Liver (tissue), 8 donors: ENCODE measurements at regions not wholly inside any gene's neighbourhood (a gene's known extent, or its start where the extent isn't known, plus 50 kb on each side); places are given as distances from the start of the nearest gene placed in this dataset.

Experiments
- DNase-seq: peaks from one replicate; pipeline ENCODE4 v3.0.0-alpha.2; 2017; ENCODE audit warnings: low spot score
- H3K27ac ChIP-seq, 2 donors: one replicate each; pipeline ENCODE4 v1.7.0; 2013; ENCODE audit warnings: inconsistent platforms in 2 of 2, low read length in 2 of 2, control low read depth in 1 of 2, low read depth in 1 of 2, mild to moderate bottlenecking in 1 of 2
- H3K27me3 ChIP-seq, 4 donors: one replicate each; pipeline versions ENCODE4 v1.6.1 to v1.7.0; 2013; ENCODE audit warnings: low read length in 3 of 4, inconsistent platforms in 1 of 4, mild to moderate bottlenecking in 1 of 4, moderate library complexity in 1 of 4; ENCODE audit not compliant: control insufficient read depth in 4 of 4, insufficient read depth in 4 of 4
- H3K36me3 ChIP-seq, 4 donors: one replicate each; pipeline versions ENCODE4 v1.6.1 to v1.7.0; 2013; ENCODE audit warnings: low read length in 3 of 4, mild to moderate bottlenecking in 3 of 4, low read depth in 1 of 4, moderate library complexity in 1 of 4; ENCODE audit not compliant: control insufficient read depth in 4 of 4, insufficient read depth in 3 of 4
- H3K4me1 ChIP-seq, 4 donors: one replicate each; pipeline versions ENCODE4 v1.6.1 to v1.7.0; 2013; ENCODE audit warnings: low read length in 3 of 4, mild to moderate bottlenecking in 3 of 4, moderate library complexity in 1 of 4; ENCODE audit not compliant: control insufficient read depth in 4 of 4, insufficient read depth in 4 of 4
- H3K4me3 ChIP-seq, 3 donors: one replicate each; pipeline versions ENCODE4 v1.6.1 to v1.7.0; 2013; ENCODE audit warnings: low read length in 3 of 3, control low read depth in 1 of 3, low read depth in 1 of 3, mild to moderate bottlenecking in 1 of 3
- H3K9ac ChIP-seq, 2 donors: one replicate each; pipeline ENCODE4 v1.7.0; 2013; ENCODE audit warnings: low read length in 2 of 2, mild to moderate bottlenecking in 2 of 2, moderate library complexity in 2 of 2, control low read depth in 1 of 2, low read depth in 1 of 2
- H3K9me3 ChIP-seq, 4 donors: one replicate each; pipeline versions ENCODE4 v1.6.1 to v1.7.0; 2013; ENCODE audit warnings: low read length in 3 of 4; ENCODE audit not compliant: control insufficient read depth in 4 of 4
- EGR1 ChIP-seq, 2 donors: IDR thresholded peaks; 2 replicates each; pipeline ENCODE4 v1.6.1; 2016 to 2018; ENCODE audit warnings: antibody characterized with exemption in 2 of 2, low read depth in 2 of 2
- FOXA2 ChIP-seq: IDR thresholded peaks from 2 replicates; pipeline ENCODE4 v1.6.1; 2016; ENCODE audit warnings: antibody characterized with exemption
- GABPA ChIP-seq, 2 donors: IDR thresholded peaks in 1 of 2; conservative IDR thresholded peaks in 1 of 2; 2 replicates each; pipeline ENCODE4 v1.6.1; 2016; ENCODE audit warnings: antibody characterized with exemption in 2 of 2, mild to moderate bottlenecking in 1 of 2, moderate library complexity in 1 of 2
- HNF4A ChIP-seq, 2 donors: conservative IDR thresholded peaks; 2 replicates each; pipeline ENCODE4 v1.6.1; 2016; ENCODE audit warnings: antibody characterized with exemption in 2 of 2, mild to moderate bottlenecking in 2 of 2
- HNF4G ChIP-seq: IDR thresholded peaks from 2 replicates; pipeline ENCODE4 v1.6.1; 2016; ENCODE audit warnings: antibody characterized with exemption
- JUND ChIP-seq, 2 donors: IDR thresholded peaks; 2 replicates each; pipeline ENCODE4 v1.6.1; 2016; ENCODE audit warnings: antibody characterized with exemption in 2 of 2
- NR2F2 ChIP-seq: IDR thresholded peaks from 2 replicates; pipeline ENCODE4 v1.6.1; 2016; ENCODE audit warnings: antibody characterized with exemption
- RAD21 ChIP-seq, 2 donors: IDR thresholded peaks; 2 replicates each; pipeline ENCODE4 v1.6.1; 2016; ENCODE audit warnings: antibody characterized with exemption in 2 of 2, mild to moderate bottlenecking in 2 of 2
- RXRA ChIP-seq, 2 donors: IDR thresholded peaks; 2 replicates each; pipeline ENCODE4 v1.6.1; 2017 to 2018; ENCODE audit warnings: antibody characterized with exemption in 2 of 2, mild to moderate bottlenecking in 1 of 2
- SP1 ChIP-seq: IDR thresholded peaks from 2 replicates; pipeline ENCODE4 v1.6.1; 2018; ENCODE audit warnings: antibody characterized with exemption, mild to moderate bottlenecking
- TAF1 ChIP-seq: conservative IDR thresholded peaks from 2 replicates; pipeline ENCODE4 v1.6.1; 2016; ENCODE audit warnings: antibody characterized with exemption, mild to moderate bottlenecking
- YY1 ChIP-seq: IDR thresholded peaks from 2 replicates; pipeline ENCODE4 v1.6.1; 2016; ENCODE audit warnings: antibody characterized with exemption, mild to moderate bottlenecking
- WGBS: extraction: QIAGEN DNeasy Blood & Tissue Kit; methylation state at CpG from one replicate; pipeline ENCODE4 v1.1.7; 2013; 5-methylcytosine and 5-hydroxymethylcytosine counted together
- TF ChIP-seq, protein P1 (sequence below): IDR thresholded peaks from 2 replicates; pipeline ENCODE4 v1.6.1; 2016; ENCODE audit warnings: antibody characterized with exemption
- TF ChIP-seq, protein P2 (sequence below): IDR thresholded peaks from 2 replicates; pipeline ENCODE4 v1.6.1; 2016; ENCODE audit warnings: antibody characterized with exemption
- TF ChIP-seq, protein P3 (sequence below): IDR thresholded peaks from 2 replicates; pipeline ENCODE4 v1.6.1; 2016; ENCODE audit warnings: antibody characterized with exemption
- TF ChIP-seq, protein P4 (sequence below): IDR thresholded peaks from 2 replicates; pipeline ENCODE4 v1.6.1; 2016; ENCODE audit warnings: antibody characterized with exemption, mild to moderate bottlenecking
- TF ChIP-seq, protein P5 (sequence below): fragments of 150-350 bp; IDR thresholded peaks from 2 replicates; pipeline ENCODE4 v1.5.1; 2017; ENCODE audit warnings: improper control_type of control experiment, low read depth, low read length; ENCODE audit not compliant: missing input control
- donor health status: healthy.
- donor health status: healthy.
- donor health status: healthy.
- donor health status: healthy.
- donor health status: healthy.

DNA sequence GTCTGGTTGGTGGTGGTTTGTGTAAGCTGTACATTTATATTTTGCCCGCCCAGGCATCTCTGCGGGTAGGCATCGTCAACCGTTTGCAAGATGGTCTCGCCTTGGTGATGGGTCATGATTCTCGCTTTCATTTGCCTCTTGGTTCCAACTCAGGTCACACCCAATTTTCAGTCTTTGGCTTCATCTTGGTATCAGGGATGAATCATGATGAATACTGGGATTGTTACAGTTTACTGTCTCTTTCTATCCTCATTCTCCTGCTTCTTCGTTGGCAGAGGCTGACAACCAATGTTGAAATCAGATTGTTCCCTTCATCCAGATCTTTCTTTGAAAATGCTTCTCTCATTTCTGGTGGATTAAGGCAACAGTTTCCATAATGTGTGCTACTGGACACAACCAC, 129.7 kb upstream of the KAZN start:
- no peak overlapping the region for H3K4me3 ChIP-seq
- no peaks in the 10 kb centered on the region for H3K4me1 ChIP-seq
- 94% methylated on average over 7 of the region's 7 CpGs for WGBS
- no peak for TF ChIP-seq NR2F2
- TF ChIP-seq SP1: no peak
- no peak for TF ChIP-seq YY1
- TF ChIP-seq RXRA (IDR thresholded peaks at IDR 0.05): no peak
- TF ChIP-seq HNF4A (conservative IDR thresholded peaks at IDR 0.05): no peak
- TF ChIP-seq GABPA (IDR thresholded peaks at IDR 0.05 in 1 of 2, conservative IDR thresholded peaks at IDR 0.05 in 1 of 2): no peak
- no peak for TF ChIP-seq EGR1 (IDR thresholded peaks at IDR 0.05; ENCODE audit: low read depth in 2 of 2)
- TF ChIP-seq, protein P1, sequence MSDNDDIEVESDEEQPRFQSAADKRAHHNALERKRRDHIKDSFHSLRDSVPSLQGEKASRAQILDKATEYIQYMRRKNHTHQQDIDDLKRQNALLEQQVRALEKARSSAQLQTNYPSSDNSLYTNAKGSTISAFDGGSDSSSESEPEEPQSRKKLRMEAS: no peak
- no peak for TF ChIP-seq FOXA2
- TF ChIP-seq TAF1: no peak
- no peak for TF ChIP-seq HNF4G
- TF ChIP-seq, protein P2, sequence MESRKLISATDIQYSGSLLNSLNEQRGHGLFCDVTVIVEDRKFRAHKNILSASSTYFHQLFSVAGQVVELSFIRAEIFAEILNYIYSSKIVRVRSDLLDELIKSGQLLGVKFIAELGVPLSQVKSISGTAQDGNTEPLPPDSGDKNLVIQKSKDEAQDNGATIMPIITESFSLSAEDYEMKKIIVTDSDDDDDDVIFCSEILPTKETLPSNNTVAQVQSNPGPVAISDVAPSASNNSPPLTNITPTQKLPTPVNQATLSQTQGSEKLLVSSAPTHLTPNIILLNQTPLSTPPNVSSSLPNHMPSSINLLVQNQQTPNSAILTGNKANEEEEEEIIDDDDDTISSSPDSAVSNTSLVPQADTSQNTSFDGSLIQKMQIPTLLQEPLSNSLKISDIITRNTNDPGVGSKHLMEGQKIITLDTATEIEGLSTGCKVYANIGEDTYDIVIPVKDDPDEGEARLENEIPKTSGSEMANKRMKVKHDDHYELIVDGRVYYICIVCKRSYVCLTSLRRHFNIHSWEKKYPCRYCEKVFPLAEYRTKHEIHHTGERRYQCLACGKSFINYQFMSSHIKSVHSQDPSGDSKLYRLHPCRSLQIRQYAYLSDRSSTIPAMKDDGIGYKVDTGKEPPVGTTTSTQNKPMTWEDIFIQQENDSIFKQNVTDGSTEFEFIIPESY: no peak
- TF ChIP-seq RAD21 (IDR thresholded peaks at IDR 0.05): no peak
- TF ChIP-seq, protein P3, sequence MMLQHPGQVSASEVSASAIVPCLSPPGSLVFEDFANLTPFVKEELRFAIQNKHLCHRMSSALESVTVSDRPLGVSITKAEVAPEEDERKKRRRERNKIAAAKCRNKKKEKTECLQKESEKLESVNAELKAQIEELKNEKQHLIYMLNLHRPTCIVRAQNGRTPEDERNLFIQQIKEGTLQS: no peak
- TF ChIP-seq, protein P4, sequence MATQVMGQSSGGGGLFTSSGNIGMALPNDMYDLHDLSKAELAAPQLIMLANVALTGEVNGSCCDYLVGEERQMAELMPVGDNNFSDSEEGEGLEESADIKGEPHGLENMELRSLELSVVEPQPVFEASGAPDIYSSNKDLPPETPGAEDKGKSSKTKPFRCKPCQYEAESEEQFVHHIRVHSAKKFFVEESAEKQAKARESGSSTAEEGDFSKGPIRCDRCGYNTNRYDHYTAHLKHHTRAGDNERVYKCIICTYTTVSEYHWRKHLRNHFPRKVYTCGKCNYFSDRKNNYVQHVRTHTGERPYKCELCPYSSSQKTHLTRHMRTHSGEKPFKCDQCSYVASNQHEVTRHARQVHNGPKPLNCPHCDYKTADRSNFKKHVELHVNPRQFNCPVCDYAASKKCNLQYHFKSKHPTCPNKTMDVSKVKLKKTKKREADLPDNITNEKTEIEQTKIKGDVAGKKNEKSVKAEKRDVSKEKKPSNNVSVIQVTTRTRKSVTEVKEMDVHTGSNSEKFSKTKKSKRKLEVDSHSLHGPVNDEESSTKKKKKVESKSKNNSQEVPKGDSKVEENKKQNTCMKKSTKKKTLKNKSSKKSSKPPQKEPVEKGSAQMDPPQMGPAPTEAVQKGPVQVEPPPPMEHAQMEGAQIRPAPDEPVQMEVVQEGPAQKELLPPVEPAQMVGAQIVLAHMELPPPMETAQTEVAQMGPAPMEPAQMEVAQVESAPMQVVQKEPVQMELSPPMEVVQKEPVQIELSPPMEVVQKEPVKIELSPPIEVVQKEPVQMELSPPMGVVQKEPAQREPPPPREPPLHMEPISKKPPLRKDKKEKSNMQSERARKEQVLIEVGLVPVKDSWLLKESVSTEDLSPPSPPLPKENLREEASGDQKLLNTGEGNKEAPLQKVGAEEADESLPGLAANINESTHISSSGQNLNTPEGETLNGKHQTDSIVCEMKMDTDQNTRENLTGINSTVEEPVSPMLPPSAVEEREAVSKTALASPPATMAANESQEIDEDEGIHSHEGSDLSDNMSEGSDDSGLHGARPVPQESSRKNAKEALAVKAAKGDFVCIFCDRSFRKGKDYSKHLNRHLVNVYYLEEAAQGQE: no peak
- TF ChIP-seq, protein P5, sequence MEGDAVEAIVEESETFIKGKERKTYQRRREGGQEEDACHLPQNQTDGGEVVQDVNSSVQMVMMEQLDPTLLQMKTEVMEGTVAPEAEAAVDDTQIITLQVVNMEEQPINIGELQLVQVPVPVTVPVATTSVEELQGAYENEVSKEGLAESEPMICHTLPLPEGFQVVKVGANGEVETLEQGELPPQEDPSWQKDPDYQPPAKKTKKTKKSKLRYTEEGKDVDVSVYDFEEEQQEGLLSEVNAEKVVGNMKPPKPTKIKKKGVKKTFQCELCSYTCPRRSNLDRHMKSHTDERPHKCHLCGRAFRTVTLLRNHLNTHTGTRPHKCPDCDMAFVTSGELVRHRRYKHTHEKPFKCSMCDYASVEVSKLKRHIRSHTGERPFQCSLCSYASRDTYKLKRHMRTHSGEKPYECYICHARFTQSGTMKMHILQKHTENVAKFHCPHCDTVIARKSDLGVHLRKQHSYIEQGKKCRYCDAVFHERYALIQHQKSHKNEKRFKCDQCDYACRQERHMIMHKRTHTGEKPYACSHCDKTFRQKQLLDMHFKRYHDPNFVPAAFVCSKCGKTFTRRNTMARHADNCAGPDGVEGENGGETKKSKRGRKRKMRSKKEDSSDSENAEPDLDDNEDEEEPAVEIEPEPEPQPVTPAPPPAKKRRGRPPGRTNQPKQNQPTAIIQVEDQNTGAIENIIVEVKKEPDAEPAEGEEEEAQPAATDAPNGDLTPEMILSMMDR: no peak
- no peak for DNase-seq
- H3K9ac ChIP-seq: no peak overlapping the region
- no peaks in the 10 kb centered on the region for H3K36me3 ChIP-seq
- H3K27ac ChIP-seq: no peak overlapping the region
- H3K27me3 ChIP-seq: peaks cover 0 to 2% (median 0%) of the 10 kb centered on the region in 4 donors
- H3K9me3 ChIP-seq: no peaks in the 10 kb centered on the region

DNA sequence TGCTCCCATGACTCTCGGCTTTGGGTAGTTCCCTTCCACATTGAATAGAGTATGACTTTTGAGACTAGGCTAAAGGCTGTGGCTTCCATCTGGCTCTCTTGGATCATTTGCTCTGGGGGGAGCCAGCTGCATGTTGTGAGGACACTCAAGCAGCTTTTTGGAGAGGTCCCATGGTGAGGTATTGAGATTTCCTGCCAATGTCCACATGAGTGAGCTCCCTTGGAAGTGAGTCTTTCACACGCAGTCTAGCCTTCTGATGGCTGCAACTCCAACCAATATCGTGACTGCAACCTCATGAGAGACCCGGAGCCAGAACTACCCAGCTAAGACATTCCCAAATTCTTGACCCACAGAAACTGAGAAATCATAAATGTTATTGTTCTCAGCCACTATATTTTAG, 127.7 kb upstream of the KAZN start:
- WGBS: 85% methylated on average over 4 of the region's 4 CpGs
- Histone ChIP-seq H3K9me3 (no peaks in the 10 kb centered on the region), H3K27me3 (peaks cover 0 to 2% (median 0%) of the 10 kb centered on the region in 4 donors), H3K4me1 (no peaks in the 10 kb centered on the region), H3K9ac (no peak overlapping the region), H3K4me3 (no peak overlapping the region), H3K27ac (no peak overlapping the region), H3K36me3 (no peaks in the 10 kb centered on the region)
- DNase-seq: no peak
- TF ChIP-seq, protein P5: no peak
- no peak for TF ChIP-seq JUND (IDR thresholded peaks at IDR 0.05)
- TF ChIP-seq FOXA2: no peak
- TF ChIP-seq EGR1 (IDR thresholded peaks at IDR 0.05; ENCODE audit: low read depth in 2 of 2): no peak
- no peak for TF ChIP-seq YY1
- no peak for TF ChIP-seq HNF4A (conservative IDR thresholded peaks at IDR 0.05)
- no peak for TF ChIP-seq HNF4G
- TF ChIP-seq, protein P2: no peak
- TF ChIP-seq RAD21 (IDR thresholded peaks at IDR 0.05): no peak
- no peak for TF ChIP-seq TAF1
